Parathyroid adenoma (tissue), 2 donors: ENCODE measurements at regions not wholly inside any gene's neighbourhood (a gene's known extent, or its start where the extent isn't known, plus 50 kb on each side); places are given as distances from the start of the nearest gene placed in this dataset.

Experiments used
- H2AFZ ChIP-seq: fragments of 300-600 bp; sonication (generic); one replicate; pipeline ENCODE4 v1.7.0; 2017; ENCODE audit warnings: antibody characterized with exemption, mild to moderate bottlenecking
- H3K27ac ChIP-seq: fragments of 300-600 bp; sonication (generic); one replicate; pipeline ENCODE4 v1.7.0; 2017
- H3K27me3 ChIP-seq: fragments of 300-600 bp; sonication (generic); one replicate; pipeline ENCODE4 v1.7.0; 2017; ENCODE audit warnings: low read length; ENCODE audit not compliant: control insufficient read depth, insufficient read depth
- H3K36me3 ChIP-seq: fragments of 300-600 bp; sonication (generic); one replicate; pipeline ENCODE4 v1.7.0; 2017; ENCODE audit warnings: low read length; ENCODE audit not compliant: control insufficient read depth, insufficient read depth
- H3K4me1 ChIP-seq: fragments of 300-600 bp; sonication (generic); one replicate; pipeline ENCODE4 v1.7.0; 2017; ENCODE audit warnings: control low read depth
- H3K4me2 ChIP-seq: fragments of 300-600 bp; sonication (generic); one replicate; pipeline ENCODE4 v1.7.0; 2017; ENCODE audit warnings: low read length
- H3K4me3 ChIP-seq: fragments of 300-600 bp; sonication (generic); one replicate; pipeline ENCODE4 v1.7.0; 2017; ENCODE audit warnings: low read depth, low read length
- H3K79me2 ChIP-seq: fragments of 300-600 bp; sonication (generic); one replicate; pipeline ENCODE4 v1.7.0; 2017; ENCODE audit warnings: control low read depth
- H3K9ac ChIP-seq: fragments of 300-600 bp; sonication (generic); one replicate; pipeline ENCODE4 v1.7.0; 2017; ENCODE audit warnings: mild to moderate bottlenecking
- H3K9me3 ChIP-seq: fragments of 300-600 bp; sonication (generic); one replicate; pipeline ENCODE4 v1.7.0; 2017; ENCODE audit warnings: low read length; ENCODE audit not compliant: control insufficient read depth
- CTCF ChIP-seq: fragments of 300-600 bp; sonication (generic); IDR thresholded peaks from one replicate; pipeline ENCODE4 v1.7.0; 2017; ENCODE audit warnings: antibody characterized with exemption, mild to moderate bottlenecking
- donor health status: primary hyperparathyroidism.

- H3K9me3 ChIP-seq = no peaks in the 10 kb centered on the region
- H3K79me2 ChIP-seq = no peaks in the 10 kb centered on the region
- no peak overlapping the region for H3K27ac ChIP-seq
- H3K36me3 ChIP-seq = no peaks in the 10 kb centered on the region
- no peak for TF ChIP-seq CTCF
- H3K9ac ChIP-seq = no peak overlapping the region
- no peak overlapping the region for H3K4me3 ChIP-seq
- no peak overlapping the region for H3K4me2 ChIP-seq
- no peaks in the 10 kb centered on the region for H3K4me1 ChIP-seq
- no peaks in the 10 kb centered on the region for H3K27me3 ChIP-seq
- no peak overlapping the region for H2AFZ ChIP-seq
These were observed 65.9 kb upstream of the WSCD2 start for GRCh38 chr12:108063192-108063591.

- no peaks in the 10 kb centered on the region for H3K4me1 ChIP-seq
- no peak overlapping the region for H3K4me2 ChIP-seq
- no peak overlapping the region for H3K4me3 ChIP-seq
- no peak overlapping the region for H3K9ac ChIP-seq
- no peak for TF ChIP-seq CTCF
- H3K9me3 ChIP-seq = no peaks in the 10 kb centered on the region
- H3K36me3 ChIP-seq = no peaks in the 10 kb centered on the region
- no peaks in the 10 kb centered on the region for H3K79me2 ChIP-seq
- no peak overlapping the region for H2AFZ ChIP-seq
- H3K27ac ChIP-seq = no peak overlapping the region
- H3K27me3 ChIP-seq = no peaks in the 10 kb centered on the region
These were observed 64.0 kb upstream of the WSCD2 start for GRCh38 chr12:108065069-108065468.

GRCh38 chr12:108066583-108067577, 62.2 kb upstream of the WSCD2 start:
- H3K4me2 ChIP-seq = no peak overlapping the region
- no peaks in the 10 kb centered on the region for H3K9me3 ChIP-seq
- TF ChIP-seq CTCF = no peak
- no peaks in the 10 kb centered on the region for H3K36me3 ChIP-seq
- no peaks in the 10 kb centered on the region for H3K27me3 ChIP-seq
- H3K9ac ChIP-seq = no peak overlapping the region
- H3K4me3 ChIP-seq = no peak overlapping the region
- no peak overlapping the region for H2AFZ ChIP-seq
- H3K4me1 ChIP-seq = no peaks in the 10 kb centered on the region
- no peaks in the 10 kb centered on the region for H3K79me2 ChIP-seq
- H3K27ac ChIP-seq = no peak overlapping the region

- no peaks in the 10 kb centered on the region for H3K79me2 ChIP-seq
- H3K4me3 ChIP-seq = no peak overlapping the region
- H3K9me3 ChIP-seq = no peaks in the 10 kb centered on the region
- H3K27me3 ChIP-seq = no peaks in the 10 kb centered on the region
- H3K9ac ChIP-seq = no peak overlapping the region
- no peak overlapping the region for H3K27ac ChIP-seq
- no peaks in the 10 kb centered on the region for H3K4me1 ChIP-seq
- no peak for TF ChIP-seq CTCF
- no peak overlapping the region for H2AFZ ChIP-seq
- no peaks in the 10 kb centered on the region for H3K36me3 ChIP-seq
- H3K4me2 ChIP-seq = no peak overlapping the region
These were observed 59.4 kb upstream of the WSCD2 start for GRCh38 chr12:108069651-108070165.
